Suprapubic skin (tissue), 4 donors: ENCODE measurements at regions not wholly inside any gene's neighbourhood (a gene's known extent, or its start where the extent isn't known, plus 50 kb on each side); places are given as distances from the start of the nearest gene placed in this dataset.
"Not testable (repeated sequence)": the region's sequence is repeated elsewhere in the genome, so short reads cannot be mapped to it uniquely, and the experiment has no call there.

Experiments used
- DNase-seq, 2 donors: peaks; one replicate each; pipeline ENCODE4 v3.0.0-alpha.2; 2019; ENCODE audit warnings: low spot score in 2 of 2
- H3K27ac ChIP-seq: fragments of 200-600 bp; sonication (generic); one replicate; pipeline ENCODE4 v1.5.1; 2019
- H3K27me3 ChIP-seq: fragments of 200-600 bp; sonication (generic); one replicate; pipeline ENCODE4 v1.5.1; 2019
- H3K36me3 ChIP-seq: fragments of 200-600 bp; sonication (generic); one replicate; pipeline ENCODE4 v1.5.1; 2019
- H3K4me1 ChIP-seq: fragments of 200-600 bp; sonication (generic); one replicate; pipeline ENCODE4 v1.5.1; 2019
- H3K4me3 ChIP-seq: fragments of 200-600 bp; sonication (generic); one replicate; pipeline ENCODE4 v1.5.1; 2019; ENCODE audit warnings: mild to moderate bottlenecking
- H3K9me3 ChIP-seq: fragments of 200-600 bp; sonication (generic); one replicate; pipeline ENCODE4 v1.5.1; 2019
- CTCF ChIP-seq, 2 donors: fragments of 200-600 bp in 1 of 2; fragments of 450-650 bp in 1 of 2; sonication (generic) in 1 of 2; IDR thresholded peaks; one replicate each; pipeline ENCODE4 v1.5.1; 2016 to 2019; ENCODE audit warnings: antibody characterized with exemption in 2 of 2, mild to moderate bottlenecking in 1 of 2, moderate library complexity in 1 of 2
- EP300 ChIP-seq: sonication (generic); formaldehyde crosslinking; IDR thresholded peaks from one replicate; pipeline ENCODE4 v1.6.1; 2017; ENCODE audit warnings: antibody characterized with exemption
- POLR2A ChIP-seq, 2 donors: fragments of 450-650 bp; IDR thresholded peaks; one replicate each; pipeline ENCODE4 v1.6.1; 2017; ENCODE audit warnings: antibody characterized with exemption in 2 of 2, mild to moderate bottlenecking in 2 of 2, moderate library complexity in 2 of 2
- POLR2AphosphoS5 ChIP-seq, 3 donors: sonication (generic); formaldehyde crosslinking; IDR thresholded peaks; one replicate each; pipeline ENCODE4 v1.6.1; 2017; ENCODE audit warnings: antibody characterized with exemption in 3 of 3
- WGBS: methylation state at CpG from one replicate; pipeline ENCODE4 v1.1.5; 2018; 5-methylcytosine and 5-hydroxymethylcytosine counted together

DNA sequence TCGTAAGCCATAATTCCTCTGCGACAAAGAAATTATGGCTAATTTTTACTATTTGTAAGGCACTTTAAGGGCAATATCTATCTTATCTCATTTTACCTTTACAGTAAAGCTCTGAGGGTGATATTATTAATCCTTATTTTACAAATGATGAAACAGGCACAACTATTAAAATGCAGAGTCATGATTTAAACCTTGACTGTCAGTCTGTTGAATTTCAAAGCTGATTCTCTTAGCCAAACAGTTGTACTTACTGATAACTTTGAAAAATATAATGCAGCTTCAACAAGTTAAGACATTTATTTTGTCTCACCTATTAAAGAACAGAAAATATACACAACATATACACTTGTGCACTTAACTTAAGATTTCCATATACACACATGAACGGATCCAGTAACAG lies 88.2 kb downstream of the SMPDL3A start:
- no peaks in the 10 kb centered on the region for H3K9me3 ChIP-seq
- no peak for DNase-seq
- TF ChIP-seq CTCF (IDR thresholded peaks at IDR 0.05) (no peak), POLR2AphosphoS5 (IDR thresholded peaks at IDR 0.05) (no peak), EP300 (no peak), POLR2A (IDR thresholded peaks at IDR 0.05) (no peak)
- no peak overlapping the region for H3K27ac ChIP-seq
- no peaks in the 10 kb centered on the region for H3K27me3 ChIP-seq
- no peak overlapping the region for H3K4me3 ChIP-seq
- H3K4me1 ChIP-seq, result no peaks in the 10 kb centered on the region
- 90% methylated on average over 3 of the region's 3 CpGs for WGBS
- no peaks in the 10 kb centered on the region for H3K36me3 ChIP-seq

DNA sequence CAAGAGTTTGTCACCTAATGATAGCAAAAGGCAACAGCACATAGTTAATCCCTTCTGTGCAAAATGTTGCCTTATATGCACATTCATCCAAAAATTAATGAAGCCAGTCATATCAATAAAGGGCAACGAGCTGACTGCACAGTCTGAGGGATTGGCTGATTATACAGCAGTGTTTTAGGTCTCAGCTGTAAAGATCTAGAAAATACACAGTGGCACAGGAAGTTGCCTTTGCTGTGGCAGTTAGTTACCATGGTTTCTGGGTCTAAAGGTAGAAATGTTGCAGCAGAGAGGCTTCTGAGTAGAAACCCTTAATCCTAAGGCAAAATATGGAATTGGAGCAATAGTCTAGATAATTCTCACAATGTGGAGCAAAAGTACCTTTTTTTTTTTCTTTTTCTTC lies 89.7 kb downstream of the SMPDL3A start:
- Histone ChIP-seq H3K27ac (no peak overlapping the region), H3K4me1 (no peaks in the 10 kb centered on the region), H3K27me3 (no peaks in the 10 kb centered on the region), H3K4me3 (no peak overlapping the region), H3K36me3 (no peaks in the 10 kb centered on the region), H3K9me3 (no peaks in the 10 kb centered on the region)
- DNase-seq, result no peak
- TF ChIP-seq CTCF (IDR thresholded peaks at IDR 0.05) (no peak), POLR2AphosphoS5 (IDR thresholded peaks at IDR 0.05) (no peak), POLR2A (IDR thresholded peaks at IDR 0.05) (no peak), EP300 (no peak)
- WGBS, result 39% methylated on average over 1 of the region's 1 CpG

DNA sequence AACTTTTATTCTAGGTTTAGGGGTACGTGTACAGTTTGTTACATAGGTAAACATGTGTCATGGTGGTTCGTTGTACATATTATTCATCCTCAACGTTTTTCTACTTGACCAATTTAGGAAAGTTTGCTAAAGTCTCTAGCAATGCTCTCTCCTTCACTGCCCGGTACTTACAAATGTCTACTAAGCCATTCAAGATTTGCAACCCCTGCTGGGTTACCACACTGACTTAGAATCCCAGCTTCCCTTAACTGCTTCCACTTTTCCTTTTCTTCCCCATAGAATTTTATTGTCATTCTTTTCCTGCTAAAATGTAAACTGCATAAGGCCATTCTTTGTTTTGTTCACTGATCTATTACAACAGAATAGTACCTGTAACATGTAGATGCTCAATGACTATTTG lies 97.4 kb downstream of the SMPDL3A start:
- no peak overlapping the region for H3K4me3 ChIP-seq

GRCh38 chr6:122887941-122888340 lies 98.9 kb downstream of the SMPDL3A start:
- no peaks in the 10 kb centered on the region for H3K9me3 ChIP-seq

More for the DNA sequence above, 97.4 kb downstream of the SMPDL3A start:
- Histone ChIP-seq H3K36me3 (no peaks in the 10 kb centered on the region), H3K4me1 (no peaks in the 10 kb centered on the region), H3K27ac (no peak overlapping the region), H3K9me3 (no peaks in the 10 kb centered on the region), H3K27me3 (no peaks in the 10 kb centered on the region)
- DNase-seq, result no peak
- WGBS, result 75% methylated on average over 4 of the region's 4 CpGs
- no peak for TF ChIP-seq POLR2AphosphoS5 (IDR thresholded peaks at IDR 0.05)
- no peak for TF ChIP-seq POLR2A (IDR thresholded peaks at IDR 0.05)
- no peak for TF ChIP-seq EP300
- TF ChIP-seq CTCF (IDR thresholded peaks at IDR 0.05), result no peak

GRCh38 chr6:122888680-122889079 lies 99.6 kb downstream of the SMPDL3A start:
- H3K4me3 ChIP-seq, H3K36me3 ChIP-seq, H3K27ac ChIP-seq, H3K27me3 ChIP-seq, DNase-seq, H3K9me3 ChIP-seq, H3K4me1 ChIP-seq: not testable (repeated sequence)
- whole genome bisulfite sequencing, result 100% methylated on average over 1 of the region's 1 CpG

More at GRCh38 chr6:122887941-122888340, 98.9 kb downstream of the SMPDL3A start:
- no peaks in the 10 kb centered on the region for H3K27me3 ChIP-seq
- H3K36me3 ChIP-seq, result no peaks in the 10 kb centered on the region
- H3K4me1 ChIP-seq, result no peaks in the 10 kb centered on the region
- no peak for TF ChIP-seq CTCF (IDR thresholded peaks at IDR 0.05)
- TF ChIP-seq POLR2AphosphoS5 (IDR thresholded peaks at IDR 0.05), result no peak
- TF ChIP-seq EP300, result no peak
- no peak for TF ChIP-seq POLR2A (IDR thresholded peaks at IDR 0.05)
- H3K4me3 ChIP-seq, result no peak overlapping the region
- DNase-seq, result no peak
- no peak overlapping the region for H3K27ac ChIP-seq

GRCh38 chr6:122890250-122890649 lies 101.2 kb downstream of the SMPDL3A start:
- 81% methylated on average over 4 of the region's 4 CpGs for WGBS
- TF ChIP-seq EP300 (no peak), CTCF (IDR thresholded peaks at IDR 0.05) (no peak), POLR2A (IDR thresholded peaks at IDR 0.05) (no peak)

More at GRCh38 chr6:122890250-122890649, 101.2 kb downstream of the SMPDL3A start:
- H3K9me3 ChIP-seq, result no peaks in the 10 kb centered on the region
- no peaks in the 10 kb centered on the region for H3K36me3 ChIP-seq
- no peak for DNase-seq
- H3K27me3 ChIP-seq, result no peaks in the 10 kb centered on the region
- H3K27ac ChIP-seq, result no peak overlapping the region
- no peaks in the 10 kb centered on the region for H3K4me1 ChIP-seq
- no peak overlapping the region for H3K4me3 ChIP-seq
